WTC11 (cell line): ENCODE measurements at regions not wholly inside any gene's neighbourhood (a gene's known extent, or its start where the extent isn't known, plus 50 kb on each side); places are given as distances from the start of the nearest gene placed in this dataset.

Experiments used
- ATAC-seq: fragments of 200-7000 bp; cut with Tn5 transposase; 2 replicates; pipeline ENCODE4 v1.10.0; 2021; ENCODE audit warnings: mild to moderate bottlenecking, moderate library complexity
- CTCF ChIA-PET: fragments of 300-600 bp; sonication (Branson Sonifier 250); formaldehyde crosslinking; loops from one replicate; lab custom pipeline; 2021; ENCODE audit warnings: antibody characterized with exemption; lab: Charles Lee
- POLR2A ChIA-PET: fragments of 350-600 bp; sonication (Branson Sonifier 250); formaldehyde crosslinking; loops from one replicate; lab custom pipeline; 2021; ENCODE audit warnings: antibody characterized with exemption; lab: Charles Lee
- DNase-seq: peaks from one replicate; pipeline ENCODE4 v3.0.0; 2021; ENCODE audit warnings: low spot score
- H3K27ac Mint-ChIP-seq: 2 replicates; pipeline ENCODE4 v1.8.0; 2021; ENCODE audit warnings: mixed read lengths
- H3K27me3 Mint-ChIP-seq: 2 replicates; pipeline ENCODE4 v1.8.0; 2021; ENCODE audit warnings: low read depth, mild to moderate bottlenecking, moderate library complexity, mixed read lengths
- H3K36me3 Mint-ChIP-seq: 2 replicates; pipeline ENCODE4 v1.8.0; 2021; ENCODE audit warnings: mixed read lengths
- H3K4me1 Mint-ChIP-seq: 2 replicates; pipeline ENCODE4 v1.8.0; 2022; ENCODE audit warnings: mixed read lengths
- H3K4me3 Mint-ChIP-seq: 2 replicates; pipeline ENCODE4 v1.8.0; 2021; ENCODE audit warnings: mild to moderate bottlenecking, moderate library complexity, mixed read lengths
- H3K9me3 Mint-ChIP-seq: 2 replicates; pipeline ENCODE4 v1.8.0; 2021; ENCODE audit warnings: mixed read lengths
- ATF1 ChIP-seq: sonication (generic); formaldehyde crosslinking; IDR thresholded peaks from 2 replicates; pipeline ENCODE4 v1.8.1; 2023; ENCODE audit warnings: mild to moderate bottlenecking, moderate library complexity, missing genetic modification reagents
- ATF3 ChIP-seq: sonication (generic); formaldehyde crosslinking; conservative IDR thresholded peaks from 2 replicates; pipeline ENCODE4 v1.8.1; 2022; ENCODE audit warnings: mild to moderate bottlenecking, missing genetic modification reagents
- CBFB ChIP-seq: sonication (generic); formaldehyde crosslinking; IDR thresholded peaks from 2 replicates; pipeline ENCODE4 v1.8.1; 2022; ENCODE audit warnings: mild to moderate bottlenecking, low read depth, missing genetic modification reagents
- CTCF ChIP-seq: fragments of 200-600 bp; IDR thresholded peaks from 2 replicates; pipeline ENCODE4 v1.8.0; 2022; ENCODE audit warnings: antibody characterized with exemption
- E2F5 ChIP-seq: sonication (generic); formaldehyde crosslinking; IDR thresholded peaks from 2 replicates; pipeline ENCODE4 v1.8.1; 2022; ENCODE audit warnings: mild to moderate bottlenecking, moderate library complexity, missing genetic modification reagents
- ELF4 ChIP-seq: sonication (generic); formaldehyde crosslinking; IDR thresholded peaks from 2 replicates; pipeline ENCODE4 v1.8.1; 2022; ENCODE audit warnings: low read depth, mild to moderate bottlenecking, moderate library complexity, missing genetic modification reagents
- FOXJ3 ChIP-seq: sonication (generic); formaldehyde crosslinking; IDR thresholded peaks from 2 replicates; pipeline ENCODE4 v1.9.0; 2021; ENCODE audit warnings: missing genetic modification reagents, mild to moderate bottlenecking, borderline replicate concordance
- GABPB1 ChIP-seq: sonication (generic); formaldehyde crosslinking; IDR thresholded peaks from 2 replicates; pipeline ENCODE4 v1.8.1; 2023; ENCODE audit warnings: mild to moderate bottlenecking, missing genetic modification reagents
- GTF2I ChIP-seq: fragments of 250-450 bp; sonication (Bioruptor Pico); conservative IDR thresholded peaks from 2 replicates; pipeline ENCODE4 v1.4.0; 2021; ENCODE audit warnings: mild to moderate bottlenecking
- KAT7 ChIP-seq: sonication (generic); formaldehyde crosslinking; IDR thresholded peaks from 2 replicates; pipeline ENCODE4 v1.8.1; 2023; ENCODE audit warnings: missing genetic modification reagents, mild to moderate bottlenecking, borderline replicate concordance
- NFATC4 ChIP-seq: fragments of 250-450 bp; sonication (Bioruptor Pico); IDR thresholded peaks from 2 replicates; pipeline ENCODE4 v1.9.0; 2021; ENCODE audit warnings: mild to moderate bottlenecking
- OVOL2 ChIP-seq: fragments of 250-450 bp; sonication (Bioruptor Pico); IDR thresholded peaks from 2 replicates; pipeline ENCODE4 v1.9.0; 2021; ENCODE audit warnings: mild to moderate bottlenecking, borderline replicate concordance
- SMAD4 ChIP-seq: sonication (generic); formaldehyde crosslinking; IDR thresholded peaks from 2 replicates; pipeline ENCODE4 v1.8.0; 2022; ENCODE audit warnings: mild to moderate bottlenecking, missing genetic modification reagents
- TCF7 ChIP-seq: sonication (generic); formaldehyde crosslinking; IDR thresholded peaks from 2 replicates; pipeline ENCODE4 v1.8.0; 2022; ENCODE audit warnings: mild to moderate bottlenecking, low read depth, missing genetic modification reagents, moderate library complexity
- TEAD1 ChIP-seq: sonication (generic); formaldehyde crosslinking; IDR thresholded peaks from 2 replicates; pipeline ENCODE4 v1.8.0; 2022; ENCODE audit warnings: mild to moderate bottlenecking, missing genetic modification reagents
- TEAD4 ChIP-seq: sonication (generic); formaldehyde crosslinking; IDR thresholded peaks from 2 replicates; pipeline ENCODE4 v1.8.0; 2022; ENCODE audit warnings: mild to moderate bottlenecking, missing genetic modification reagents
- ZBTB21 ChIP-seq: sonication (generic); formaldehyde crosslinking; IDR thresholded peaks from 2 replicates; pipeline ENCODE4 v1.8.1; 2023; ENCODE audit warnings: mild to moderate bottlenecking, missing genetic modification reagents, borderline replicate concordance
- ZNF317 ChIP-seq: sonication (generic); formaldehyde crosslinking; IDR thresholded peaks from 2 replicates; pipeline ENCODE4 v1.8.1; 2023; ENCODE audit warnings: low read depth, mild to moderate bottlenecking, moderate library complexity, missing genetic modification reagents, borderline replicate concordance
- TF ChIP-seq, protein P1 (sequence below): fragments of 250-450 bp; sonication (Bioruptor Pico); conservative IDR thresholded peaks from 2 replicates; pipeline ENCODE4 v1.9.0; 2021; ENCODE audit warnings: mild to moderate bottlenecking
- TF ChIP-seq, protein P2 (sequence below): sonication (generic); formaldehyde crosslinking; IDR thresholded peaks from 2 replicates; pipeline ENCODE4 v1.8.0; 2022; ENCODE audit warnings: mild to moderate bottlenecking, missing genetic modification reagents

DNA sequence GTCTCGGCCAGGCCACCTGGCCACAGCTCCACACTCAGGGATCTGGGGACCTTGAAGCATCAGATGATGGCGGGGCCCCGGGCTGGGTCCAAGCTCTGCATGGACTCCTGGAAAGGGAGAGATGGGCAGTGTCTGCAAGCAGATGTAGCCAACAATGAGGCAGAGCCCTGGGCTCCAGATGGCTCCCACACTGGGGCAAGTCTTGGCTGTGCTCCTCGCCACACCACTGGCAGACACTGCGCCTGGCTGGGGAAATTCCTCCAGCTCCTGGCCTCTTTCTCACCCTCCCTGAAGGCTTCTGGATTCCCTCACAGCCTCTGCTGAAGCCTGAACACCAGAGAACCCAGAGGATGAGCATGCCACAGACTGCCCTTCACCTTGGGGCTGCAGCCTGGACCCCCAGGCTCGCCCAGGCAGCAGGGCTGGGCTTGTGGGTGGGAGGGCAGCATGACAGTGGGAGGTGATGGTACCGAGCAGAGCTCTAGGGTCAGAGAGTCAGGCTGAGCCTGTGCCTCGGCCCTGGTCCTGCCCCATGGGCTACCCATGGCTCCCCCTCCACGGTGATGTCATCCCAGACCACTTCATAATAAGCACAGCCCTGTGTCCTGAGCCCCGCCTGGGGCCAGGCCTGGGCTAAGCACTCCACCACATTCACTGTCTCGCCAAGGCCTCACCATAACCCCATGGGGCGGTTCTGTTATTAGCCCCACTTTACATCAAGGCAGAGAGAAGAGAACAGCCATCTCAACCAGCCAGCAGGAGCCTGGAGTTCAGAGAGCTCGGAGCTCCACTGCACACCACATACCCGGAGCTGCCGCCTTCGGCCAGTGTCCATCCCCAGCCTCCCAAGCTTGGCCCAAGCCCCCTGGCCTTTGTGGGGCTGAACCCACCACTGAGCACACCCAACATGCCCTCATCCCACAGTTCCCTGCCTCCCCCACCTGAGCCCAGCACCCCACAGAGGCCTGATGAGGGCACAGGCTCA is 62.2 kb upstream of the ADAMTS2 start:
- ChIA-PET POLR2A (no interaction called here), CTCF (interaction anchor here (1.1 to 1.5 kb wide), 2 partner anchors 13 to 86 kb away, joined by 3 to 4 read pairs; no protein-coding TSS in a partner anchor)
- H3K4me3 Mint-ChIP-seq = no peak overlapping the region
- H3K4me1 Mint-ChIP-seq = no peaks in the 10 kb centered on the region
- TF ChIP-seq TEAD1 (CRISPR knock-in tag) (no peak), FOXJ3 (CRISPR knock-in tag) (no peak), OVOL2 (CRISPR knock-in tag) (no peak), CBFB (CRISPR knock-in tag) (no peak), E2F5 (no peak), ELF4 (CRISPR knock-in tag) (no peak), CTCF (no peak), ZBTB21 (CRISPR knock-in tag) (no peak), ATF1 (CRISPR knock-in tag) (no peak), GABPB1 (CRISPR knock-in tag) (no peak), KAT7 (no peak), ZNF317 (CRISPR knock-in tag) (no peak), TCF7 (no peak), TEAD4 (CRISPR knock-in tag) (no peak), GTF2I (CRISPR knock-in tag) (no peak), SMAD4 (CRISPR knock-in tag) (no peak), NFATC4 (CRISPR knock-in tag) (no peak), ATF3 (CRISPR knock-in tag) (no peak)
- TF ChIP-seq, protein P1, sequence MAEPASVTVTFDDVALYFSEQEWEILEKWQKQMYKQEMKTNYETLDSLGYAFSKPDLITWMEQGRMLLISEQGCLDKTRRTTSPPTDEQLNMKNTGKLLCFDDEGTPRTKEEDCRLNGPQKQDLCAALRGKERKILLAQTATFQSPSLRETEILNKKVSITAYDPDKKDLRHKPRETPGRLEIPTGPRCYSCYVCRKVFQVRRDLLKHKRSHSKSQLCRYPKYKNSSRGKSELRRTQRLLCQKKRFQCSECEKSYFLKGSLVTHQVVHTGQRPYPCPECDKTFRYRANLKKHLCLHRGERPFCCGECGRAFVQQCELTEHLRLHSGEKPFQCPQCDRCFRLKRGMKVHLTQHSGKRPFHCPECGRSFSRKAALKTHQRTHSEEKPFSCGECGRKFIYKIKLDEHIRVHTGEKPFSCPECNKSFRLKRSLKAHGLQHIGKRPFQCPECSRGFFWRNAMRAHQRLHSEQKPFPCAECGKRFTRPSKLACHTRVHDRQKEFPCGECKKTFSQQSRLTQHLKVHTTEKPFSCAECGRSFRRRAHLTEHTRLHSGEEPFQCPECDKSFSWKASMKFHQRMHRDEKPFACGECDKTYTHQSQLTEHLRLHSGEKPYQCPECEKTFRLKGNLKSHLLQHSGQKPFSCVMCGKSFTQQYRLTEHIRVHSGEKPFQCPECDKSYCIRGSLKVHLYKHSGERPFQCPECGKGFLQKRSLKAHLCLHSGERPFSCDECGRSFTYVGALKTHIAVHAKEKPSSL (CRISPR knock-in tag) = no peak
- TF ChIP-seq, protein P2, sequence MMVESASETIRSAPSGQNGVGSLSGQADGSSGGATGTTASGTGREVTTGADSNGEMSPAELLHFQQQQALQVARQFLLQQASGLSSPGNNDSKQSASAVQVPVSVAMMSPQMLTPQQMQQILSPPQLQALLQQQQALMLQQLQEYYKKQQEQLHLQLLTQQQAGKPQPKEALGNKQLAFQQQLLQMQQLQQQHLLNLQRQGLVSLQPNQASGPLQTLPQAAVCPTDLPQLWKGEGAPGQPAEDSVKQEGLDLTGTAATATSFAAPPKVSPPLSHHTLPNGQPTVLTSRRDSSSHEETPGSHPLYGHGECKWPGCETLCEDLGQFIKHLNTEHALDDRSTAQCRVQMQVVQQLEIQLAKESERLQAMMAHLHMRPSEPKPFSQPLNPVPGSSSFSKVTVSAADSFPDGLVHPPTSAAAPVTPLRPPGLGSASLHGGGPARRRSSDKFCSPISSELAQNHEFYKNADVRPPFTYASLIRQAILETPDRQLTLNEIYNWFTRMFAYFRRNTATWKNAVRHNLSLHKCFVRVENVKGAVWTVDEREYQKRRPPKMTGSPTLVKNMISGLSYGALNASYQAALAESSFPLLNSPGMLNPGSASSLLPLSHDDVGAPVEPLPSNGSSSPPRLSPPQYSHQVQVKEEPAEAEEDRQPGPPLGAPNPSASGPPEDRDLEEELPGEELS (CRISPR knock-in tag) = no peak
- H3K36me3 Mint-ChIP-seq = peaks cover 5% of the 10 kb centered on the region; the same call in 1 of the 2 replicates
- DNase-seq = no peak
- ATAC-seq = no peak
- no peak overlapping the region for H3K27ac Mint-ChIP-seq
- peaks cover 9% of the 10 kb centered on the region for H3K9me3 Mint-ChIP-seq
- no peaks in the 10 kb centered on the region for H3K27me3 Mint-ChIP-seq
